ENCODE measurements at regions not wholly inside any gene's neighbourhood (a gene's known extent, or its start where the extent isn't known, plus 50 kb on each side); places are given as distances from the start of the nearest gene placed in this dataset.

DNA sequence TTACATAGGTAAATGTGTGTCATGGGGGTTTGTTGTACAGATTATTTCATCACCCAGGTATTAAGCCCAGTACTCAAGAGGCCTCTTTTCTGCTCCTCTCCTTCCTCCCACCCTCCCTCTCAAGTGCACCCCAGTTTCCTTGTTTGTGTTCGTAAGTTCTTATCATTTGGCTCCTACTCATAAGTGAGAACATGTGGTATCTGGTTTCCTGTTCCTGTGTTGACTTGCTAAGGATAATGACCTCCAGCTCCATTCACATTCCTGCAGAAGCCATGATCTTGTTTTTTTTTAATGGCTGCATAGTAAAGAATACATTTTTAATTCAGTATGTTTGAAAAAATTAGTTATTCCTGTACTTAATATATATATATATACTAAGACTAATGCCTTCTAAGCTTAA, 107.7 kb downstream of the CLDN17 start:
- DNase-seq (ENCODE audit: low read depth, low spot score) (no peak), FAIRE-seq (no peak)
- dilution Hi-C loops (cut with MboI; ENCODE audit: extremely low pct_ligation_motif_present, low sequenced_read_pairs) (no loop called here), intact Hi-C loops (cut with micrococcal nuclease) (no loop called here)
- H4K20me1 ChIP-seq (replicated peaks; ENCODE audit: control insufficient read depth, extremely low read depth, insufficient read depth, low read length) = no peaks in the 10 kb centered on the region
- H3K4me2 ChIP-seq (ENCODE audit: insufficient read depth, low read length) = no peak overlapping the region
- no peaks in the 10 kb centered on the region for H3K9me1 ChIP-seq (replicated peaks; ENCODE audit: control insufficient read depth, extremely low read depth, insufficient read depth, low read length)
- H3K4me1 ChIP-seq (ENCODE audit: control insufficient read depth, extremely low read depth, insufficient read depth, low read length) = no peaks in the 10 kb centered on the region
- no peak overlapping the region for H3K27ac ChIP-seq (ENCODE audit: insufficient read depth, low read depth, low read length)
- no peaks in the 10 kb centered on the region for H3K27me3 ChIP-seq (ENCODE audit: control insufficient read depth in 2 of 2, insufficient read depth in 2 of 2, low read length in 2 of 2)
- H2AFZ ChIP-seq (ENCODE audit: low read depth, low read length) = no peak overlapping the region
- CTCF ChIA-PET = no interaction called here
- no peaks in the 10 kb centered on the region for H3K79me2 ChIP-seq (ENCODE audit: control insufficient read depth, insufficient read depth, low read length)
- no peak overlapping the region for H3K4me3 ChIP-seq (replicated peaks in 1 of 3; ENCODE audit: insufficient read depth in 1 of 3, low read depth in 1 of 3, low read length in 3 of 3)
- no peaks in the 10 kb centered on the region for H3K9me3 ChIP-seq (replicated peaks; ENCODE audit: control insufficient read depth, insufficient read depth, low read length)
- no peak for TF ChIP-seq POLR2A (IDR thresholded peaks at IDR 0.05; ENCODE audit: low read depth, low read length)
- TF ChIP-seq, protein P1, sequence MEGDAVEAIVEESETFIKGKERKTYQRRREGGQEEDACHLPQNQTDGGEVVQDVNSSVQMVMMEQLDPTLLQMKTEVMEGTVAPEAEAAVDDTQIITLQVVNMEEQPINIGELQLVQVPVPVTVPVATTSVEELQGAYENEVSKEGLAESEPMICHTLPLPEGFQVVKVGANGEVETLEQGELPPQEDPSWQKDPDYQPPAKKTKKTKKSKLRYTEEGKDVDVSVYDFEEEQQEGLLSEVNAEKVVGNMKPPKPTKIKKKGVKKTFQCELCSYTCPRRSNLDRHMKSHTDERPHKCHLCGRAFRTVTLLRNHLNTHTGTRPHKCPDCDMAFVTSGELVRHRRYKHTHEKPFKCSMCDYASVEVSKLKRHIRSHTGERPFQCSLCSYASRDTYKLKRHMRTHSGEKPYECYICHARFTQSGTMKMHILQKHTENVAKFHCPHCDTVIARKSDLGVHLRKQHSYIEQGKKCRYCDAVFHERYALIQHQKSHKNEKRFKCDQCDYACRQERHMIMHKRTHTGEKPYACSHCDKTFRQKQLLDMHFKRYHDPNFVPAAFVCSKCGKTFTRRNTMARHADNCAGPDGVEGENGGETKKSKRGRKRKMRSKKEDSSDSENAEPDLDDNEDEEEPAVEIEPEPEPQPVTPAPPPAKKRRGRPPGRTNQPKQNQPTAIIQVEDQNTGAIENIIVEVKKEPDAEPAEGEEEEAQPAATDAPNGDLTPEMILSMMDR (IDR thresholded peaks at IDR 0.05; ENCODE audit: extremely low read depth in 1 of 2, insufficient read depth in 1 of 2, low read depth in 1 of 2, low read length in 2 of 2) = no peak
- TF ChIP-seq MYC (IDR thresholded peaks at IDR 0.05; ENCODE audit: low read depth, low read length) = no peak
- TF ChIP-seq GATA2 (IDR thresholded peaks at IDR 0.05; ENCODE audit: insufficient read depth, insufficient read length, low read depth, low read length) = no peak
- no peak for TF ChIP-seq EZH2 (IDR thresholded peaks at IDR 0.05; ENCODE audit: borderline replicate concordance, low read depth, low read length, severe bottlenecking)
- no peak for TF ChIP-seq JUN (IDR thresholded peaks at IDR 0.05; ENCODE audit: borderline replicate concordance, insufficient read depth, insufficient read length, low read depth)
- TF ChIP-seq, protein P2, sequence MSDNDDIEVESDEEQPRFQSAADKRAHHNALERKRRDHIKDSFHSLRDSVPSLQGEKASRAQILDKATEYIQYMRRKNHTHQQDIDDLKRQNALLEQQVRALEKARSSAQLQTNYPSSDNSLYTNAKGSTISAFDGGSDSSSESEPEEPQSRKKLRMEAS (IDR thresholded peaks at IDR 0.05; ENCODE audit: insufficient read depth, insufficient read length) = no peak
- no peak for TF ChIP-seq POLR2AphosphoS5 (IDR thresholded peaks at IDR 0.05; ENCODE audit: insufficient read depth, low read depth, low read length)
- no peak for TF ChIP-seq FOS (IDR thresholded peaks at IDR 0.05; ENCODE audit: borderline replicate concordance, insufficient read depth, low read length)
- no TSS peak for BruUV-seq (replicated peaks)
- no peak overlapping the region for H3K9ac ChIP-seq (replicated peaks; ENCODE audit: extremely low read depth, insufficient read depth, low read length)
- POLR2A ChIA-PET = no interaction called here
- H3K36me3 ChIP-seq (ENCODE audit: control insufficient read depth in 2 of 2, extremely low read depth in 1 of 2, insufficient read depth in 2 of 2, low read length in 2 of 2) = no peaks in the 10 kb centered on the region
